ENCODE measurements at regions not wholly inside any gene's neighbourhood (a gene's known extent, or its start where the extent isn't known, plus 50 kb on each side); places are given as distances from the start of the nearest gene placed in this dataset.
"Not testable (repeated sequence)": the region's sequence is repeated elsewhere in the genome, so short reads cannot be mapped to it uniquely, and the experiment has no call there.

DNA sequence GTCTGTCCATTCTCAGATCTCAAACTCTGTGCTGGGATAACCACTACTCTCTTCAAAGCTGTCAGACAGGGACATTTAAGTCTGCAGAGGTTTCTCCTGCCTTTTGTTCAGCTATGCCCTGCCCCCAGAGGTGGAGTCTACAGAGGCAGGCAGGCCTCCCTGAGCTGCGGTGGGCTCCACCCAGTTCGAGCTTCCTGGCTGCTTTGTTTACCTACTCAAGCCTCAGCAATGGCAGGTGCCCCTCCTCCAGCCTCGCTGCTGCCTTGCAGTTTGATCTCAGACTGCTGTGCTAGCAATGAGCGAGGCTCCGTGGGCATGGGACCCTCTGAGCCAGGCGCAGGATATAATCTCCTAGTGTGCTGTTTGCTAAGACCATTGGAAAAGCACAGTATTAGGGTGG is 53.1 kb upstream of the HUNK start:
- not testable (repeated sequence) for H3K4me3 ChIP-seq (ENCODE audit: control insufficient read depth, low read depth, low read length); DNase-seq (ENCODE audit: low read depth)

DNA sequence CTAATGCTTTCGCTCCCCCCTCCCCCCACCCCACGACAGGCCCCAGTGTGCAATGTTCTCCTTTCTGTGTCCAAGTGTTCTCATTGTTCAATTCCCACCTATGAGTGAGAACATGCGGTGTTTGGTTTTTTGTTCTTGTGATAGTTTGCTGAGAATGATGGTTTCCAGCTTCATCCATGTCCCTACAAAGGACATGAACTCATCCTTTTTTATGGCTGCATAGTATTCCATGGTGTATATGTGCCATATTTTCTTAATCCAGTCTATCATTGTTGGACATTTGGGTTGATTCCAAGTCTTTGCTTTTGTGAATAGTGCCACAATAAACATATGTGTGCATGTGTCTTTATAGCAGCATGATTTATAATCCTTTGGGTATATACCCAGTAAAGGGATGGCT is 58.5 kb upstream of the HUNK start:
- not testable (repeated sequence) for DNase-seq (ENCODE audit: low read depth); H3K4me3 ChIP-seq (ENCODE audit: control insufficient read depth, low read depth, low read length)

GRCh38 chr21:31813862-31814261 is 59.0 kb upstream of the HUNK start:
- H3K4me3 ChIP-seq (ENCODE audit: control insufficient read depth, low read depth, low read length) = no peak overlapping the region
- TF ChIP-seq, protein P1, sequence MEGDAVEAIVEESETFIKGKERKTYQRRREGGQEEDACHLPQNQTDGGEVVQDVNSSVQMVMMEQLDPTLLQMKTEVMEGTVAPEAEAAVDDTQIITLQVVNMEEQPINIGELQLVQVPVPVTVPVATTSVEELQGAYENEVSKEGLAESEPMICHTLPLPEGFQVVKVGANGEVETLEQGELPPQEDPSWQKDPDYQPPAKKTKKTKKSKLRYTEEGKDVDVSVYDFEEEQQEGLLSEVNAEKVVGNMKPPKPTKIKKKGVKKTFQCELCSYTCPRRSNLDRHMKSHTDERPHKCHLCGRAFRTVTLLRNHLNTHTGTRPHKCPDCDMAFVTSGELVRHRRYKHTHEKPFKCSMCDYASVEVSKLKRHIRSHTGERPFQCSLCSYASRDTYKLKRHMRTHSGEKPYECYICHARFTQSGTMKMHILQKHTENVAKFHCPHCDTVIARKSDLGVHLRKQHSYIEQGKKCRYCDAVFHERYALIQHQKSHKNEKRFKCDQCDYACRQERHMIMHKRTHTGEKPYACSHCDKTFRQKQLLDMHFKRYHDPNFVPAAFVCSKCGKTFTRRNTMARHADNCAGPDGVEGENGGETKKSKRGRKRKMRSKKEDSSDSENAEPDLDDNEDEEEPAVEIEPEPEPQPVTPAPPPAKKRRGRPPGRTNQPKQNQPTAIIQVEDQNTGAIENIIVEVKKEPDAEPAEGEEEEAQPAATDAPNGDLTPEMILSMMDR (conservative IDR thresholded peaks at IDR 0.05; ENCODE audit: control insufficient read depth, insufficient read depth, low read depth, low read length) = no peak

DNA sequence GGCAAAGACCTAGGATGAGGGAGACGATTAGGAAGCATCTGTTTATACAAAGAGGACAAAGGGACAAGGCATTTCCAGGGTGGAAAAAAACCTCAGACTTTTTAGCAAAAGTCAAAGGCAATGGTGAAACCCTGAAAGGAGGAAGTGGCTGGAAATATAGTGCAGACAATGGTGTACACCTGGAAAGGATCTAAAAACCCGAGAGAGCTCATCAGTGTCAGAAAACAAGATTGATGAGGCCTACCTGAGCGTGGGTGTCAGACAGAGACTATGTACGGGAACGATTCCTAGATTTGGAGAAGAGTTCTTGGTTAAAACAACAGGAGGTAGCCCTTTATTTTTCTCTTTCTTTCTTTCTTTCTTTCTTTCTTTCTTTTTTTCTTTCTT is 68.8 kb upstream of the HUNK start:
- no peak for DNase-seq (ENCODE audit: low read depth)
- TF ChIP-seq, protein P1 (conservative IDR thresholded peaks at IDR 0.05; ENCODE audit: control insufficient read depth, insufficient read depth, low read depth, low read length) = no peak
- H3K4me3 ChIP-seq (ENCODE audit: control insufficient read depth, low read depth, low read length) = no peak overlapping the region

More at GRCh38 chr21:31813862-31814261, 59.0 kb upstream of the HUNK start:
- no peak for DNase-seq (ENCODE audit: low read depth)

GRCh38 chr21:31803039-31804007 is 69.5 kb upstream of the HUNK start:
- TF ChIP-seq, protein P1 (conservative IDR thresholded peaks at IDR 0.05; ENCODE audit: control insufficient read depth, insufficient read depth, low read depth, low read length) = no peak

DNA sequence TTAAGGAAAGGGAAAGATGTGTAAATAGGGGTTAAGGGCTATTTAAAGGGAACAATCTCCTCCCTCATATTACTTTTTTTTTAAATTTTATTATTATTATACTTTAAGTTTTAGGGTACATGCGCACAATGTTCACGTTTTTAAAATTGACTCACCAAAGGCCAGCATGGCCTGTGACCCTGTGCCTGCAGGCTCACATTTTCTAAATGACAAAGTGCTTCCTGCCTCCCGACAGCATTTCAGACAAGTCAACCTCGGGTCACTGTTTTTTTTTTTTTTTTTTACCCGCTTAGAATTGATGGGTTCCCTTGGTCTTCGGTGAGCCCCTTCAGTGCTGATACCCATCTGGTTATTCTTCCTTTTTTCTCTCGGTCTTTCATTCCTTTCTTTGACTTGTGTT is 70.4 kb upstream of the SCAF4 start:
- TF ChIP-seq, protein P1 (conservative IDR thresholded peaks at IDR 0.05; ENCODE audit: control insufficient read depth, insufficient read depth, low read depth, low read length) = no peak
- H3K4me3 ChIP-seq (ENCODE audit: control insufficient read depth, low read depth, low read length) = no peak overlapping the region
- DNase-seq (ENCODE audit: low read depth) = no peak

More at GRCh38 chr21:31803039-31804007, 69.5 kb upstream of the HUNK start:
- DNase-seq (ENCODE audit: low read depth) = no peak
- no peak overlapping the region for H3K4me3 ChIP-seq (ENCODE audit: control insufficient read depth, low read depth, low read length)

GRCh38 chr21:31801551-31802219 is 69.8 kb upstream of the SCAF4 start:
- no peak overlapping the region for H3K4me3 ChIP-seq (ENCODE audit: control insufficient read depth, low read depth, low read length)
- TF ChIP-seq, protein P1 (conservative IDR thresholded peaks at IDR 0.05; ENCODE audit: control insufficient read depth, insufficient read depth, low read depth, low read length) = no peak
- no peak for DNase-seq (ENCODE audit: low read depth)

Data from fibroblast of mammary gland (primary cell).